Neutrophil (primary cell): ENCODE measurements at regions not wholly inside any gene's neighbourhood (a gene's known extent, or its start where the extent isn't known, plus 50 kb on each side); places are given as distances from the start of the nearest gene placed in this dataset.

ENCODE experiments used
- H3K27ac ChIP-seq: fragments of 200-600 bp; sonication (generic); 2 replicates; pipeline ENCODE4 v1.5.1; 2016; ENCODE audit warnings: mild to moderate bottlenecking, moderate library complexity
- H3K27me3 ChIP-seq: fragments of 200-600 bp; sonication (generic); 2 replicates; pipeline ENCODE4 v1.6.0; 2016; ENCODE audit warnings: mild to moderate bottlenecking
- H3K36me3 ChIP-seq: fragments of 200-600 bp; sonication (generic); 2 replicates; pipeline ENCODE4 v1.5.1; 2017
- H3K4me1 ChIP-seq, 2 experiments: fragments of 200-600 bp in 1 of 2; sonication (generic) in 1 of 2; 1 replicate in 1 of 2; 2 replicates in 1 of 2; pipeline versions ENCODE4 v1.5.1 to v1.6.1; 2013 to 2016; ENCODE audit warnings: low read depth in 1 of 2, low read length in 1 of 2, mild to moderate bottlenecking in 1 of 2, moderate library complexity in 1 of 2; ENCODE audit not compliant: control insufficient read depth in 1 of 2, insufficient read depth in 1 of 2
- H3K4me3 ChIP-seq, 2 experiments: fragments of 200-600 bp in 1 of 2; sonication (generic) in 1 of 2; 1 replicate in 1 of 2; 2 replicates in 1 of 2; pipeline ENCODE4 v1.5.1; 2013 to 2016; ENCODE audit warnings: low read depth in 1 of 2, low read length in 1 of 2, mild to moderate bottlenecking in 1 of 2, moderate library complexity in 1 of 2
- H3K9me3 ChIP-seq: fragments of 200-600 bp; sonication (generic); 2 replicates; pipeline ENCODE4 v1.5.1; 2016
- TF ChIP-seq, protein P1 (sequence below): fragments of 200-600 bp; sonication (generic); IDR thresholded peaks from 2 replicates; pipeline ENCODE4 v1.5.1; 2016; ENCODE audit warnings: antibody characterized with exemption

DNA sequence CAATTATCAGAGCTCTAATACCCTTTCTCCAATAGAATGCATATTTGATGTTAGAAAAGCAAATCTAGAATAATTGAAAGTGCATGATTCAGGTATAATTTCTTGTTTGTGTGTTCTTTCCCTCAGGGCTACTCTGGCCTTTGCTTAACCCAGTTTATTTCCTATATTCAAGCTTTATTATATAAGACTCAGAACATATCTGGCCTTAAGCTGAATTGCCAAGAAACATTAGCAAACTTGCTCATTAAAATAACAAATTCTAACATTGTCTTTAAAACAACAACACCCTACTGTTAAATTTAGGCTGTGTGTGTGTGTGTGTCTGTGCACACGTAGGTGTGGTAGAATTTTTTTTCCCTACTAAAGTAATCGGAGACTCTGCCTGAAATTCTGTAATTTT lies 426.5 kb downstream of the UTRN start:
- no peak overlapping the region for H3K27ac ChIP-seq
- H3K27me3 ChIP-seq = no peaks in the 10 kb centered on the region
- no peaks in the 10 kb centered on the region for H3K9me3 ChIP-seq
- H3K36me3 ChIP-seq = no peaks in the 10 kb centered on the region
- no peaks in the 10 kb centered on the region for H3K4me1 ChIP-seq
- no peak overlapping the region for H3K4me3 ChIP-seq
- TF ChIP-seq, protein P1, sequence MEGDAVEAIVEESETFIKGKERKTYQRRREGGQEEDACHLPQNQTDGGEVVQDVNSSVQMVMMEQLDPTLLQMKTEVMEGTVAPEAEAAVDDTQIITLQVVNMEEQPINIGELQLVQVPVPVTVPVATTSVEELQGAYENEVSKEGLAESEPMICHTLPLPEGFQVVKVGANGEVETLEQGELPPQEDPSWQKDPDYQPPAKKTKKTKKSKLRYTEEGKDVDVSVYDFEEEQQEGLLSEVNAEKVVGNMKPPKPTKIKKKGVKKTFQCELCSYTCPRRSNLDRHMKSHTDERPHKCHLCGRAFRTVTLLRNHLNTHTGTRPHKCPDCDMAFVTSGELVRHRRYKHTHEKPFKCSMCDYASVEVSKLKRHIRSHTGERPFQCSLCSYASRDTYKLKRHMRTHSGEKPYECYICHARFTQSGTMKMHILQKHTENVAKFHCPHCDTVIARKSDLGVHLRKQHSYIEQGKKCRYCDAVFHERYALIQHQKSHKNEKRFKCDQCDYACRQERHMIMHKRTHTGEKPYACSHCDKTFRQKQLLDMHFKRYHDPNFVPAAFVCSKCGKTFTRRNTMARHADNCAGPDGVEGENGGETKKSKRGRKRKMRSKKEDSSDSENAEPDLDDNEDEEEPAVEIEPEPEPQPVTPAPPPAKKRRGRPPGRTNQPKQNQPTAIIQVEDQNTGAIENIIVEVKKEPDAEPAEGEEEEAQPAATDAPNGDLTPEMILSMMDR = no peak

- no peaks in the 10 kb centered on the region for H3K9me3 ChIP-seq
- no peak overlapping the region for H3K27ac ChIP-seq
- H3K36me3 ChIP-seq = no peaks in the 10 kb centered on the region
- no peak overlapping the region for H3K4me3 ChIP-seq
- TF ChIP-seq, protein P1 = no peak
- H3K4me1 ChIP-seq = no peaks in the 10 kb centered on the region
- H3K27me3 ChIP-seq = no peaks in the 10 kb centered on the region
These were observed 427.4 kb downstream of the UTRN start for GRCh38 chr6:144712541-144712940.

- Histone ChIP-seq H3K4me3 (no peak overlapping the region), H3K9me3 (no peaks in the 10 kb centered on the region), H3K36me3 (no peaks in the 10 kb centered on the region), H3K27ac (no peak overlapping the region), H3K27me3 (no peaks in the 10 kb centered on the region), H3K4me1 (no peaks in the 10 kb centered on the region)
- TF ChIP-seq, protein P1 = no peak
These were observed 429.0 kb downstream of the UTRN start for GRCh38 chr6:144714021-144714712.

DNA sequence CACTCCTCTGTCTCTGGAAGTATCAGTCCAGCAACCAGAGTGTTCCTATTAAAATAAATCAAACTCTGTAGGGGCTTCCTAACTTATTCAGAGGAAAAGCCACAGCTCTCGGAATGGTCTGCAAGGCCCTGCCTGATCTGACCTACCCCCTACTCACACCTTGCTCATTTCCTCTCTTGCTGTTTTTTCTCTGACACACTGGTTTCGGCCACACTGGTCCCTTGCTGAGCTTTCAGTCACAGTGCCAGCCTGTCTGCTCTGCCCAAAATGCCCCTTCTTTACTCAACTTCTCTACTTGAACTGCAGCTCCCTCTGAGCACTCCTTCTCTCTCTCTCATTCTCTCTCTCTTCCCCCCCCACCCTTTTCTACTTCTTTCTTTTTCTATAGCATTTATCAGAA lies 430.2 kb downstream of the UTRN start:
- no peaks in the 10 kb centered on the region for H3K27me3 ChIP-seq
- H3K4me3 ChIP-seq = no peak overlapping the region
- H3K4me1 ChIP-seq = no peaks in the 10 kb centered on the region
- TF ChIP-seq, protein P1 = no peak
- no peak overlapping the region for H3K27ac ChIP-seq
- H3K9me3 ChIP-seq = no peaks in the 10 kb centered on the region
- H3K36me3 ChIP-seq = peaks cover 4% of the 10 kb centered on the region

- no peaks in the 10 kb centered on the region for H3K27me3 ChIP-seq
- H3K4me1 ChIP-seq = peaks cover 3 to 9% of the 10 kb centered on the region in 2 experiments
- H3K27ac ChIP-seq = no peak overlapping the region
- peaks cover 7% of the 10 kb centered on the region for H3K36me3 ChIP-seq
- no peaks in the 10 kb centered on the region for H3K9me3 ChIP-seq
- H3K4me3 ChIP-seq = no peak overlapping the region
- TF ChIP-seq, protein P1 = no peak
These were observed 433.3 kb downstream of the UTRN start for GRCh38 chr6:144718431-144718830.
